Activated CD4-positive, alpha-beta T cell treated with anti-CD3 and anti-CD28 coated beads, Interleukin-2, amount 50 U/mL, for 1 hour (primary cell): ENCODE measurements at regions not wholly inside any gene's neighbourhood (a gene's known extent, or its start where the extent isn't known, plus 50 kb on each side); places are given as distances from the start of the nearest gene placed in this dataset.

ENCODE experiments used
- DNase-seq: peaks from one replicate; pipeline ENCODE4 v3.0.0-alpha.2; 2020

DNA sequence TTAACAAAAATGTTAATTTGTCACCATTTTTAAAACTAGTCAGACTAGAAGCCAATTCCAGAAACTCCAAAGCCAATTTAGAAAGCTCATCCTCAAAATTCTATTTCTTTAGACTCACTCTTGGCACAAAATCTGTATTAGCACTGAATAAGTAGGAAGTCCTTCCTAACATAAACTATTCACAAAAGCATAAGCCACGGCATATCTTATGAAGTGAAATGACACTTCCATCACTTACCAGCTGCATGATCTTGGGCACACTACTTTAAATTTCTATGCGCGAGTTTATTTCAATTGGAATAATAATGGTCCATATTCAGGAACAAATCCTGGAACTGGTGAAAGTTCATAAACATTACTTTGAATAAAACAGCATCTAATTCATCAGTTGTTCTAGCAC is 1544.0 kb downstream of the TECRL start:
- DNase-seq: no peak

GRCh38 chr4:62849696-62850095 is 1559.6 kb downstream of the TECRL start:
- no peak for DNase-seq

GRCh38 chr4:62835631-62836030 is 1573.6 kb downstream of the TECRL start:
- DNase-seq: no peak

- DNase-seq: no peak
These were observed 1586.9 kb downstream of the TECRL start for GRCh38 chr4:62822306-62822705.

GRCh38 chr4:62816566-62816965 is 1592.7 kb downstream of the TECRL start:
- no peak for DNase-seq

- no peak for DNase-seq
These were observed 1594.7 kb downstream of the TECRL start for GRCh38 chr4:62814510-62815047.

DNA sequence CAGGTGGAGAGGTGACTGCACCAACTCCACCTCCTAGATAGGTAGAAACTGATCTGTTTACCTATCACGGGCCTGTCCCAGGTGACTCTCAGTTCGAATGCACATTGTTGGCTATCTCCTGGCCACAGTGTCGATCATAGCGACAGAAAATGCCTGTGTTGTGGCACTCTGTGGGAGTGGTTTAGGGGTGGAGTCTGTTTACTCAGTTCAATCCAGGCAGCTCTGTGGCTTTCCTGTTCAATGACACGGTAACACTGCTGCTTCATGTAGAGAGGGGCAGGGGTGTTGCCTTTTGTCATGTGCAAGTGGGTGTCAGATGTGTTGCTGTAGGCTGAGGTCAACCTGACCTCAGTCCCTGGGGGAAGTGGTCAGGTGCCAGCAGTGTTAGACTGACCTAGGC is 1602.4 kb downstream of the TECRL start:
- DNase-seq: no peak

GRCh38 chr4:62804075-62804474 is 1603.9 kb downstream of the ADGRL3 start:
- DNase-seq: no peak

DNA sequence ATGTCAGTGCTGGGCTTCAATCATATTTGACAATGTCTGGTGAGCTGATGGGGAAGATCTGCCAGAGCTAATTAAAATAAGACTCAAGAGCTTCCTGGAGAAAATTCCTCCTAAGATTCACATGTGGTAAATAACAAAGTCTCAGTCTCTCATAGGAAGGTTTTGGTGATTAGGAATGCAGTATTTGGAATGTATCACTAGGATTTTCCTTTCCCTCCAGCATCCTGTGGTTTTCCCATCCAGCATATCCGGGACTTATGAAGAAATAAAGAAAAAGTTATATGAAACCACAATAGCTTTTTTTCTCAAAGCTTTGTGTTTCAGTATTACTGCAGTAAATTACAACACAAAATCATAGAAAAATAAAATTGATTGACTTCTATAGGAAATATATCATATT is 1597.1 kb downstream of the ADGRL3 start:
- DNase-seq: no peak

DNA sequence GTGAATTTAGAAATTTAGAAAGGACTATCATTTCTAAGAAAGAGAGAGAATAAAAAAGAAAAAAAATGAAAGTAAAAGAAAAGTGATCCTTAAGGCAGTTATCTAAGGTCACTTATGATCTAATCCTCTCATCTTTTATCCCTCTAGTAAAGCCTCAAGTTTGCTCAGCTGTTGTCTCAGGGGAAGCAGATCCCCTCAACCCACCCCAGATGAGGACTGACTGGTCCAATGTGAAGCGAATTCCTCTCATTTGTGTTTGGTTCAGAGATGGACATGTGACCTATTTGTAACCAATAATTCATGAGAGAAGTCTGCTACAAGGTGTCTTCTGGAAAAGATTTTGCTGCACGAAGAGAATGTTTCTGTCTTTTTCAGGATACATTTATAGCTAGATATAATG is 1591.3 kb downstream of the ADGRL3 start:
- DNase-seq: no peak

DNA sequence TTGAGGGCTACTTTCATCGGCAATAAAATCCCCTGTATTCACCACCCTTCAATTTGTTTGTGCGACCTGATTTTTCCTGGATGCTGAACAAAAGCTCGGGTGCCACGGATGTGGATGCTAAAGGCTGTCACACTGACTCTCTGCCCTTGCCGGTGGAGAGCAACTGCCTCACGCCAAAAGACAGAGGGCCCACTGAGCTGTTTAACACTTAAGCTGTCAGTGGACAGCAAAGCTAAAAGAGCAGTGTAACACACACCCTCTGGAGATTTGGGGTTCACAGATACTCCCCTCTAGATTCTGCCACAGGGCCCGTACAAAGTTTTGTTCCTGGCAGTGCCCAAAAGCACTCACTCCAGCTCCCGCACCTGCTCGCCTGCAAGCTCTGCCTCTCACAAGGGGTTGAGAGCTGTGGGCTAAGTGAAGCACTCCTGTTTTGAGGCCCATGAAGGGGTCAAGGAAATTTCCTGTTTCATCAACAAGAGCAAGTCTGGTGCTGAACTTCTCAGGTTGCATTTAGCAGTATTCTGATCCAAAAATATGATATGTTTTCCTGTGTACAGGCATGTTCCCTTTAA is 1571.9 kb downstream of the ADGRL3 start:
- DNase-seq: no peak

- no peak for DNase-seq
These were observed 1540.2 kb downstream of the ADGRL3 start for GRCh38 chr4:62740296-62740695.

- no peak for DNase-seq
These were observed 1517.0 kb downstream of the ADGRL3 start for GRCh38 chr4:62717154-62717553.

DNA sequence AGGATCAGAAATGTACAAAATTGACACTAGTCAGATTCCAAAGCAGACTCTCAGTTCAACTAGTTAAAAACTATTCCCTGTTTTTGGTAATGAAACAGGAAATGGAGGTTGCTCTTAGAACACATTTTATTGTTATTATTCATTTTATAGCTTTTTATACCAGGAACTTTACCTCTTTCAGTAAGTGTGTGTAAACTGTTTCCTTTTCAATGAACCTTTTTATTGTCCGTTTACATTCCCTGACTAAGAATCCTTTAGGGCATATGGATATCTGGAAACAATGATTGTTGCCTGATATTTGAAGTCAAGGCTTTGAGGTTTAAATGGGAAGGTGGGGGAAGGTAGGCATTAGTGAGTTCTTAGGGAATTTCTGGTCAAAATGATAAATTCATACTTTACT is 1511.4 kb downstream of the ADGRL3 start:
- DNase-seq: no peak

GRCh38 chr4:62709618-62710252 is 1509.6 kb downstream of the ADGRL3 start:
- DNase-seq: no peak

DNA sequence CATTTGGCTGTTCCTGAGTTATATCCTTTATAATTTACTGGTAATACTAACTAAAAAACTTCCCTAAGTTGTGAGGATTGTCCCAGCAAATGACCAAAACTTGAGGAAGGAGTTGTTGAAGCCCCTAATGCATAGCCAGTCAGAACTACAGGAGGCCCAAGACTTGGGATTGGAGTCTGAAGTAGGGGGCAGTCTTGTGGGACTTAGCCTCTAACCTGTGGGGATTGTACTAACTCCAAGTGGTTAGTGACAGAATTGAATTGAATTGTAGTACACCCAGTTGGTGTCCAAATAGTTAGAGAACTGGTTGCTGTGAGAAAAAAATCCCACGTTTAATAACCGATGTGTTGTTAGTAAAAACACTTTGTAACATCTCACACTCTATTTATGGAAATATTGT is 1506.3 kb downstream of the ADGRL3 start:
- DNase-seq: no peak

GRCh38 chr4:62683799-62684566 is 1483.9 kb downstream of the ADGRL3 start:
- no peak for DNase-seq

- no peak for DNase-seq
These were observed 1476.8 kb downstream of the ADGRL3 start for GRCh38 chr4:62676962-62677361.

- DNase-seq: no peak
These were observed 1470.4 kb downstream of the ADGRL3 start for GRCh38 chr4:62670514-62670913.

- no peak for DNase-seq
These were observed 1461.7 kb downstream of the ADGRL3 start for GRCh38 chr4:62661821-62662220.

DNA sequence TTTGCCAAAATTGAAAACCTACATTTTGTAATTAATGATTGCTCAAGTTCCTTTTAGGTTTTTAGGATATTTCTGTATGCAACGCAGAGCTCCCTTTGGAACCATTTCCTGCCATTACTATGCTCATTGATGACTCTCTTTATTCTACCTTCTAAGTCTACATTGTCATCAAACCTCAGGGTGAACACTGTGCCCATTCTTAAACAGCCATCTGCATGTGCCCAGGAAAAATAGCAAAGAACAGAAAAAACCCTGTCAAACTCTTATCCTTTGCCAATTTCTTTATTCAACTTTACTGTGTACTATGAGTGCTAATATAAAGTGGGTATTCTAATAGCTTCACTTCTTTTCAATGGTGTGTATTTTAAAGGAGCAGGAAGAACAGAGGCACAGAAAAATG is 1455.9 kb downstream of the ADGRL3 start:
- DNase-seq: no peak

DNA sequence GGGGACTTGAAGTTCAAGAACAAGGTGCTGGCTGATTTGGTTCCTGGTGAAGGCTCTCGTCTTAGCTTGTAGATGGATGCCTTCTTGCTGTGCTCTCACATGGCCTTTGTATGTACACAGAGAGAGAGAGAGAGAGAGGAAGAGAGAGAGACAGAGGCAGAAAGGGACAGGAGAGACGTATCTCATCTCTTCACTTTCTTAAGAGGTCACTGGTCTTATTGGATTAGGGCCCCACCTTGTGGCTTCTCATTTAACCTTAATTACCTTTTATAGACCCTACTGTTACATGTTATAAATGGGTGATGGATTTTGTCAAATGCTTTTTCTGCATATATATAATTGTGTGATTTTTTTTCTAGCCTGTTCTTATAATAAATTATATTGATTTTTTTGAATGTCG is 1444.2 kb downstream of the ADGRL3 start:
- no peak for DNase-seq

- no peak for DNase-seq
These were observed 1440.2 kb downstream of the ADGRL3 start for GRCh38 chr4:62640296-62640695.

DNA sequence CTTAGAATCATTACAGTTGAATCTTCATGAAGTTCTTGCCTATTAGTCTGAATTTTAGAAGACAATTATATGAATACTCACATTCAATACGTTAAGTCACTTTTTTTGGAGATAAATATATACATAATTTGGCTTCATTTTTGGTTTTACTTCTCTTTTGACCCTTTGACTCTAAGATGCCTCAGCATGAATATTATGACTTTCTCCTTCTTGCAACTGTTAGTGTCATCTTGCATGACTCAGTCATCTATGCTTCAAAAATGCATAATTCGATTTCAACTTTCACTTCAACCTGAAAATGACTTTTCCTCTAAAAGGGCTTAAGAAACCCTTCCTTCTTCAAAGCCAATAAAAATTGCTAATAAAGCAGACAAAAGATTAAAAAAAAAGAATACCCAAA is 1427.5 kb downstream of the ADGRL3 start:
- no peak for DNase-seq
